ENCODE measurements at regions not wholly inside any gene's neighbourhood (a gene's known extent, or its start where the extent isn't known, plus 50 kb on each side); places are given as distances from the start of the nearest gene placed in this dataset.

DNA sequence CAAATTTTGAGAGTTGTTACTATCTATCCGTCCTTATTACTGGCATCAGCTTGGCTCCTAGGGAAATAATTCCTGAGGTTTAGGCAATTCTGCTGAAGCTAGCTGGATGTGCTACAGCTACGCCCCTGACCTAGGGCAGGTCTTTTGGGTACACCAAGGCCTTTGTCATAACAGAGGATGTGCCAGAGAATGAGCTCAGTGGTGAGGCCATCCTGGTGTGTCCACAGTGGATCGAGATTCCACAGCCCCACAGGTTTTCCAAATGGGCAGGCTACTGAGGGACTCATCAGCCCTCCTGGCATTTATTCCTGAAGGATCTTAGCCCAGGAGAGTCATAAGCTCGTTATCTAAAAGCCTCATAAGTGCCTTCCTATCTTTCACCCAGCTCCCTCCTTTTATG lies 475.2 kb upstream of the USP24 start:
- DNase-seq (ENCODE audit: low read depth, low spot score): no peak

DNA sequence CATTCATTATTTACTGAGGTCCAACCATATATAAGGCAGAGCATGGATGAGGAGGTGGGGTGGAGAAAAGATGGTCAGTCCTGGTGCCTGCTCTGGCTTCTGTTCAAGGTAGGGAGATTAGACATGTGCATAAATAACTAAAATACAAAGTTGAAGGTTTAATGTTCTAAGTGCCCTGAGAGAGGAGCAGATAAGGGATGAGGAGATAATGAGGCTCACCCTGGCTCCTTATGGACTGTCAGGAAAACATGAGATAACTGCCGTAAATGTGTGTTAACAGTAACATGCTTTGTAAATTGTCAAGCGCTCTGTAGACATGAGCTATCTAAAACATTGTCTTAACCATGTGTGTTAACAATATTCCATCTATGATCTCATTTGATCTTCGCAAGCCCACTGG lies 474.6 kb upstream of the USP24 start:
- no peak for DNase-seq (ENCODE audit: low read depth, low spot score)

DNA sequence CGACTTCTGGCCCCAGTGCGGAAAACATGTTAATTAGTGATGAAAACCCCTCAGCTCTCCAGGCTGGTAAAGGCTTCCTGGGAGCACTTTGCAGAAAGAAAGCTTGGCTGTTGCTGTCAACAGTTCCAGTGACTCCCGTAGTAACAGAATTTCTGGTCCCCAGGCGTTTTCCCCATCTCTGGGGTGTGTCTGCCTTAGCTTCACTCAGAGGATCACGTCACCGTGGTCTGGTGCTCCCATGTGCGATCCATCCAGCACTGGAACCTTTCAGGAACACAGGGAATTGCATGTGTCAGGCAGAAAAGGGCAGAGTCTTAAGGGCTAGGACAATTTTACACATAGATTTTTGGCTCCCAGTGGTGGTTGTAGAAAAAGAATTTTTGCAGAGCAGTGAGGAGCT lies 470.4 kb upstream of the USP24 start:
- DNase-seq (ENCODE audit: low read depth, low spot score): no peak

- no peak for DNase-seq (ENCODE audit: low read depth, low spot score)
Measured at GRCh38 chr1:55684131-55684650, 469.0 kb upstream of the USP24 start.

GRCh38 chr1:55682198-55682597 lies 467.0 kb upstream of the USP24 start:
- no peak for DNase-seq (ENCODE audit: low read depth, low spot score)

DNA sequence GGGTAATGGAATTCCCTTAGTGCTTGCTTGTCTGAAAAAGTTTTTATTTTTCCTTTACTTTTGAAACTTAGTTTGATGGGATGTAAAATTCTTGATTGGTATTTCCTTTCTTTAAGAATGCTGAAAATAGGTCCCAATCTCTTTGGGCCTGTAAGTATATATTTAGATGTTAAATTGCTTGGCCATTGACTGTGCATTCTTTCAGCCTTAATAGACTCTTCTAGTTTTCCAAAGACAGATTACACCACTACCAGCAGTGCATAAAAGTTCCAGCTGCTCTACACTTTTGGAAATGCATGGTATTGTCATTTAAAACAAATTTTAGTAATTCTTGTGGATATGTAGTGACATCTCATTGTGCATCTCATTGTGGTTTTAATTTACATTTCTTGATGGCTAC lies 464.8 kb upstream of the USP24 start:
- no peak for DNase-seq (ENCODE audit: low read depth, low spot score)

DNA sequence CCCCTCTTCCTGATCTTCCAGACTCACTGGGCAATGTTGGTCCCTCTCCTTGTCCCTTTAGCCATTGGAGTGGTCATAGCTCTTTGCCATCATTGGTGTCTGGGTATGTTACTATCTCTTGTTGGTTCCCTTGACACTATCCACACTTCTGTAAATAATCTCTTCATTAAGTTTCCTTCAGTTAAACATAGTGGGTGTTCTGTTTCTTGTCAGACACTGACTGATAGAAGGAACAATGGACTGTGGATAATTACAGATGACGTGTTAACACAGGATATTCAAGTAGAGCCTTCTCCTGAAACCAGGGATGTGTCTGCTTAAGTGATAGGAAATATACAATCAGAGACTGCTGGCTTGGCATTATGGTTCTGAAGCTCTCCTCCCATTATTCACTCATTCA lies 458.3 kb upstream of the USP24 start:
- DNase-seq (ENCODE audit: low read depth, low spot score): no peak

GRCh38 chr1:55670331-55671082 lies 455.3 kb upstream of the USP24 start:
- no peak for DNase-seq (ENCODE audit: low read depth, low spot score)

- no peak for DNase-seq (ENCODE audit: low read depth, low spot score)
Measured at GRCh38 chr1:55669293-55669692, 454.1 kb upstream of the USP24 start.

GRCh38 chr1:55662875-55663274 lies 447.7 kb upstream of the USP24 start:
- DNase-seq (ENCODE audit: low read depth, low spot score): no peak

- no peak for DNase-seq (ENCODE audit: low read depth, low spot score)
Measured at GRCh38 chr1:55658917-55659316, 443.8 kb upstream of the USP24 start.

- no peak for DNase-seq (ENCODE audit: low read depth, low spot score)
Measured at GRCh38 chr1:55654750-55655149, 439.6 kb upstream of the USP24 start.

DNA sequence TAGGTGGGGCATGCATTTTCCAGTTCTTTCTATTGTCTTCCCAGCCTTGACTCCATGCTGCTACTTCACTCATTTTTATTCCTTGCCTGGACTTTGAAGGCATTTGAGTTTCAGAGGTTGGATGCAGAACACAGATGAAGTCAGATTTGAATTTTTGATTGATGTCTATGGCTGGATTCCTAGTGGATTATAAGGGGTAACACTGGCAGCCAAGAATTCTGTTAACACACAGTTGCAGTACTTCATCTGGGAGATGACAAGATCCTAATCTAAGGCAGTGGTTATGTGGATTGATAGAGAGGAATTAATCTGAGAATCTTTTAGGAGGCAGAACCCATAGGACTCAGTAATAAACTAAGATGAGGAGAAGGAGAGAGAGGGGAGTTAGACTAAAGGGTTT lies 439.0 kb upstream of the USP24 start:
- no peak for DNase-seq (ENCODE audit: low read depth, low spot score)

DNA sequence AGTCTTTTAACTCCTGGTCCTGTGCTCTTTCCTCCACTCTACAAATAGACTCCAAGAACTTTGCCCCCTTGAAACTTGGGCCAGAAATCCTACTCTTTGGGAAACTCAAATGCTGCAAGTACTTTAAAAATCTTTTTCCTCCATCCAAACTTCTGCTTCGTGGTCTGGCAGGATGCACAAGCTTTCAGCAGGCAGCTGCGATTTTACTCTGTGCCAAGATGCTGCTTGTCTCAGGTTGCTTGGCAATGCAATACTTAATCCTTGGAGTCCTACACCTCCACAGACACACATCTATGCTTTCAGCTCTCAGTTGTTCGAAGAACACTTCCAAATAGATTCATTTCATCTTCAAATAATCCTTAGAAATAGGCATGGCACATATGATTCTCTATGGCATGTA lies 435.3 kb upstream of the USP24 start:
- peak; percentile 65 for DNase-seq (ENCODE audit: low read depth, low spot score)

DNA sequence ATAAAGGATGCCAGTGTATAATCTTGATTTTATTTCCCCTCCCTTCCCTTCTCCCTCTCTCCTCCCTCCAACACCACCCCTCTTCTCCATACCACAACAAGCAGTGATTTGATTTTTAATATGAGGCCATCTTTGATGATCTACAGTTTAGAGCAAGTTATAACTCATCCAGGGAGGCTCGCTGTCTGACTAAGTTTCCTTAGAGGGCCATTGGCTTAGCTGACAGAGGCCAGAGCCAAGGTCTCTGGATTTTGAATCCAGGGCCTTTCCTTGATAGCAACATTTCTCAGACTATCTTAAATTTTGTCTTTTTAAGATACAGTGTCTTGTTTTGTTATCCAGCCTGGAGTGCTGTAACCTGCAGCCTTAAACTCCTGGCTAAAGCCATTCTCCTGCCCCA lies 431.0 kb upstream of the USP24 start:
- no peak for DNase-seq (ENCODE audit: low read depth, low spot score)

GRCh38 chr1:55645270-55645669 lies 430.1 kb upstream of the USP24 start:
- DNase-seq (ENCODE audit: low read depth, low spot score): no peak

- no peak for DNase-seq (ENCODE audit: low read depth, low spot score)
Measured at GRCh38 chr1:55641947-55642346, 426.8 kb upstream of the USP24 start.

DNA sequence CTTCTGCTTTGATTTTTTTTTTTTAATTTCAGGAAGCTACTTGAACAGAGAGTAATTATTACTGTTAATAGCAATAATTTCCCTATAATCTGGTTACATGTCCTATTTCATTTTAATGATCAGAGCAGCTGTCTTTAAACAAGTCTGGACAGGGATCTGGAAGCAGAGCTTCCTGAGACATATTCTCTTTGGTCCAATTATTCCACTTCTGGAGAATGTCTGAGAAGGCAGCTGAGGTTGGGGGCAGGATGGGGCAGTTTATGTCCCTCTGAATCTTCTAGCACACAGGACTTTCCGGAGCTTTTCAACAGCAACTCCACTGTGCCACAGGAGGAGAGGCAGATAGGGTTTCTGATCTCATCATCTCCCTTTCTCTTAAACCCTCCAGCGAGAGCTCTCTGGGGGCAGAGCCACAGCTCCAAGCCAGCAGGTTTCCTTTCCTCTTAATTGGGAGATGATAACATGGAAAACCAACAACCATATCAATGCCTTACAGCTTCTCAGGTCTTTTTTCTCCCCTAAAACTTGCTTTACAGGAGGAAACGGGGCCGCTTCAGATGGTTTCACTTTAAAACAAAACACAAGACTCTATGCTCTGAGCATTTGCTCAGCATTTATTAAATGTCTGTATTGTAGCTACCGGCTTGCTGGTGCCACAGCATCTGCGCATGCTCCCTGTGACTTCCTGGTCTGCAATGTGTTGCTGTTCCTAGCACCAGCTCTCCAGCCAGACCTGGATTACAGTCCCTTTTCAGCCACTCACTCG lies 425.7 kb upstream of the USP24 start:
- DNase-seq (ENCODE audit: low read depth, low spot score): no peak

DNA sequence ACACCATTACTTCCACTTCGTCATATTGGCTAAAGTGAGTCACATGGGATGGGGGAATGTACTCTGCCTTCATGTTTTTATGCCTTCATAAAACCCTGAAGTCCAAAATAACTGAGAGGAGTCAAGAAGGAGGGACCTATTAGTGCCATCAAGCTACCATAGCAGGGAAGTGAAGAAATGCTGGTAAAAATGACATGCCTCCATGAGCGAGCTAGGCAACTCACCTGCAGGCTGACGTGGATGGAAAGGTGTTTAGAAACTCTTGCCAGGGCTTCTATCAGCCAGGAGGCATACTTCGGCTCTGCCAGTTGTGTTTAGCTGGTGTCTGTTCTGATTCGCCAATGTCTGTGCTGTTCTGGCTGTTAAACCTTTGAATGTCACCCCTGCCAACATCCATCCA lies 424.4 kb upstream of the USP24 start:
- no peak for DNase-seq (ENCODE audit: low read depth, low spot score)

GRCh38 chr1:55639051-55639450 lies 423.9 kb upstream of the USP24 start:
- no peak for DNase-seq (ENCODE audit: low read depth, low spot score)

- DNase-seq (ENCODE audit: low read depth, low spot score): no peak
Measured at GRCh38 chr1:55636696-55637095, 421.5 kb upstream of the USP24 start.

DNA sequence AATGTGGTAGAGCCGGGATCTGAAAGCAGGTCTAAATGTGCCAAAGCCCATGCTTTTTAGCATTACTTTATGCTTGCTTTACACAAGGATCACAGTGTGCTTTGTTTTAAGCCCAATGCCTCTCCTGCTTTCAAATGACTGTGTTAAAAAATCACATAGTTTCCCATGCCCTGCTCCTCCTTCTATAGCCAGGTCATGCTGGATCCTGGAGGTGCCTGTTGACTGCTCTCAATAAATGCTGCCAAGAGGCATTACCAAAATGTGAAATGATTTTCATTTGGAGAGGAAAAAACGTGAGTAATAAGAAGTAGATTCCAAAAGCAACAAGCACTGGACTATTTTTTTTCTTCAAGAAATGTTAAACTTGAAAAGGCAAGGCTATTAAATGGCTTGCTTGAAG lies 420.7 kb upstream of the USP24 start:
- peak; percentile 28 for DNase-seq (ENCODE audit: low read depth, low spot score)

GRCh38 chr1:55634516-55634915 lies 419.4 kb upstream of the USP24 start:
- no peak for DNase-seq (ENCODE audit: low read depth, low spot score)

Measured in astrocyte of the hippocampus (primary cell).